ENCODE measurements at regions not wholly inside any gene's neighbourhood (a gene's known extent, or its start where the extent isn't known, plus 50 kb on each side); places are given as distances from the start of the nearest gene placed in this dataset.

GRCh38 chr1:88252745-88253144, 431.3 kb upstream of the PKN2 start:
- CTCF ChIA-PET, result interaction anchor here (0.6 kb wide), 1 partner anchor 14 kb away, joined by 4 read pairs; no protein-coding TSS in a partner anchor
- no peak for TF ChIP-seq CTCF (IDR thresholded peaks at IDR 0.05; ENCODE audit: unreplicated experiment)
- Mint-ChIP-seq H3K4me1 (ENCODE audit: insufficient read depth, unreplicated experiment) (no peaks in the 10 kb centered on the region), H3K4me3 (ENCODE audit: unreplicated experiment) (no peak overlapping the region), H3K9me3 (ENCODE audit: unreplicated experiment) (no peaks in the 10 kb centered on the region), H3K27me3 (ENCODE audit: insufficient read depth, unreplicated experiment) (no peaks in the 10 kb centered on the region), H3K36me3 (ENCODE audit: insufficient read depth, unreplicated experiment) (no peaks in the 10 kb centered on the region), H3K27ac (ENCODE audit: low read depth, unreplicated experiment) (no peak overlapping the region)
- intact Hi-C loops (cut with micrococcal nuclease), result no loop called here
- POLR2A ChIA-PET, result no interaction called here
- BruUV-seq (replicated peaks), result no TSS peak
- no peak for DNase-seq (ENCODE audit: unreplicated experiment)

- POLR2A ChIA-PET, result interaction anchor here (0.6 kb wide), 1 partner anchor 1408 kb away, joined by 4 read pairs; no protein-coding TSS in a partner anchor
Observed at GRCh38 chr1:88265606-88266005, 418.5 kb upstream of the PKN2 start.

GRCh38 chr1:88266051-88266450, 418.0 kb upstream of the PKN2 start:
- Mint-ChIP-seq H3K27ac (ENCODE audit: low read depth, unreplicated experiment) (no peak overlapping the region), H3K36me3 (ENCODE audit: insufficient read depth, unreplicated experiment) (no peaks in the 10 kb centered on the region), H3K4me1 (ENCODE audit: insufficient read depth, unreplicated experiment) (no peaks in the 10 kb centered on the region), H3K4me3 (ENCODE audit: unreplicated experiment) (no peak overlapping the region), H3K9me3 (ENCODE audit: unreplicated experiment) (no peaks in the 10 kb centered on the region), H3K27me3 (ENCODE audit: insufficient read depth, unreplicated experiment) (peaks cover 30% of the 10 kb centered on the region)
- intact Hi-C loops (cut with micrococcal nuclease), result no loop called here
- ChIA-PET POLR2A (interaction anchor here (0.6 kb wide), 1 partner anchor 84 kb away, joined by 3 read pairs; no protein-coding TSS in a partner anchor), CTCF (interaction anchor here (0.9 kb wide), 1 partner anchor 85 kb away, joined by 3 read pairs; no protein-coding TSS in a partner anchor)
- DNase-seq (ENCODE audit: unreplicated experiment), result no peak
- BruUV-seq (replicated peaks), result no TSS peak
- no peak for TF ChIP-seq CTCF (IDR thresholded peaks at IDR 0.05; ENCODE audit: unreplicated experiment)

More at GRCh38 chr1:88265606-88266005, 418.5 kb upstream of the PKN2 start:
- BruUV-seq (replicated peaks), result no TSS peak
- Mint-ChIP-seq H3K27me3 (ENCODE audit: insufficient read depth, unreplicated experiment) (peaks cover 26% of the 10 kb centered on the region), H3K27ac (ENCODE audit: low read depth, unreplicated experiment) (no peak overlapping the region), H3K4me1 (ENCODE audit: insufficient read depth, unreplicated experiment) (no peaks in the 10 kb centered on the region), H3K4me3 (ENCODE audit: unreplicated experiment) (no peak overlapping the region), H3K9me3 (ENCODE audit: unreplicated experiment) (no peaks in the 10 kb centered on the region), H3K36me3 (ENCODE audit: insufficient read depth, unreplicated experiment) (no peaks in the 10 kb centered on the region)
- intact Hi-C loops (cut with micrococcal nuclease), result no loop called here
- DNase-seq (ENCODE audit: unreplicated experiment), result no peak
- CTCF ChIA-PET, result interaction anchor here (0.9 kb wide), 1 partner anchor 85 kb away, joined by 3 read pairs; no protein-coding TSS in a partner anchor
- TF ChIP-seq CTCF (IDR thresholded peaks at IDR 0.05; ENCODE audit: unreplicated experiment), result no peak

- Mint-ChIP-seq H3K4me3 (ENCODE audit: unreplicated experiment) (no peak overlapping the region), H3K4me1 (ENCODE audit: insufficient read depth, unreplicated experiment) (peaks cover 5% of the 10 kb centered on the region), H3K27me3 (ENCODE audit: insufficient read depth, unreplicated experiment) (peaks cover 27% of the 10 kb centered on the region), H3K9me3 (ENCODE audit: unreplicated experiment) (no peaks in the 10 kb centered on the region), H3K27ac (ENCODE audit: low read depth, unreplicated experiment) (no peak overlapping the region), H3K36me3 (ENCODE audit: insufficient read depth, unreplicated experiment) (no peaks in the 10 kb centered on the region)
- BruUV-seq (replicated peaks), result no TSS peak
- ChIA-PET POLR2A (no interaction called here), CTCF (no interaction called here)
- no peak for DNase-seq (ENCODE audit: unreplicated experiment)
- intact Hi-C loops (cut with micrococcal nuclease), result no loop called here
- TF ChIP-seq CTCF (IDR thresholded peaks at IDR 0.05; ENCODE audit: unreplicated experiment), result no peak
Observed at GRCh38 chr1:88272216-88272615, 411.9 kb upstream of the PKN2 start.

Data from MCF 10A (cell line).